ENCODE measurements at regions not wholly inside any gene's neighbourhood (a gene's known extent, or its start where the extent isn't known, plus 50 kb on each side); places are given as distances from the start of the nearest gene placed in this dataset.

GRCh38 chr2:220163486-220163885, 536.1 kb downstream of the SLC4A3 start:
- no peak for TF ChIP-seq DRAP1 (CRISPR knock-in tag; IDR thresholded peaks at IDR 0.05)
- no peak for TF ChIP-seq GABPA (IDR thresholded peaks at IDR 0.05; ENCODE audit: low read depth, low read length)
- TF ChIP-seq GABPA (CRISPR knock-in tag; IDR thresholded peaks at IDR 0.05; ENCODE audit: low read depth), result no peak
- TF ChIP-seq ZNF512 (CRISPR knock-in tag; IDR thresholded peaks at IDR 0.05), result no peak
- no peak for TF ChIP-seq REL (CRISPR knock-in tag; conservative IDR thresholded peaks at IDR 0.05)
- no peak for TF ChIP-seq ZNF678 (CRISPR knock-in tag; IDR thresholded peaks at IDR 0.05)
- no peak for TF ChIP-seq RAD51 (IDR thresholded peaks at IDR 0.05; ENCODE audit: borderline replicate concordance)
- TF ChIP-seq MAZ (IDR thresholded peaks at IDR 0.05; ENCODE audit: borderline replicate concordance, low read depth, low read length), result no peak
- TF ChIP-seq MAZ (CRISPR knock-in tag; IDR thresholded peaks at IDR 0.05; ENCODE audit: low read depth), result no peak
